Fibroblast of gingiva (primary cell): ENCODE measurements at regions not wholly inside any gene's neighbourhood (a gene's known extent, or its start where the extent isn't known, plus 50 kb on each side); places are given as distances from the start of the nearest gene placed in this dataset.
"Not testable (repeated sequence)": the region's sequence is repeated elsewhere in the genome, so short reads cannot be mapped to it uniquely, and the experiment has no call there.

Source experiments
- DNase-seq: peaks from one replicate; pipeline ENCODE4 v3.0.0-alpha.2; 2011; ENCODE audit warnings: low read depth

DNA sequence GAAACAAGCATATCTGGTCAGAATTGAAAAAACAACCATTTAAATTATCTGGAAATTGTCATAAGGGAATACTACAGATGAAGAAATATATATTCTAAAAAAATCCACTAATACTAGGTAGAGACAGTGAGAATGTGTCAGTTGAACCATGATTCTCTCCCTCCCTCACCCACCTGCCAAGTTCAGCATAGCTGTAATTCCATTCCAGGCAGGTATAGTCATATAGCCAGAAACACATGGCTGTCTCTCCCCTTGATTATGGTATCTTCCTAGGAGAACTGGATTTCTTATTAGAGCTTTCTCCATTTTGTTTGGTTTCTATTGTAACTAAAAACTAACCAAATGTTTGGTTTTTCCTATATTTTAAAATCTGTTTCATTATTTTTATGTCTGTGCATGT, 509.2 kb downstream of the CDH10 start:
- DNase-seq = no peak

DNA sequence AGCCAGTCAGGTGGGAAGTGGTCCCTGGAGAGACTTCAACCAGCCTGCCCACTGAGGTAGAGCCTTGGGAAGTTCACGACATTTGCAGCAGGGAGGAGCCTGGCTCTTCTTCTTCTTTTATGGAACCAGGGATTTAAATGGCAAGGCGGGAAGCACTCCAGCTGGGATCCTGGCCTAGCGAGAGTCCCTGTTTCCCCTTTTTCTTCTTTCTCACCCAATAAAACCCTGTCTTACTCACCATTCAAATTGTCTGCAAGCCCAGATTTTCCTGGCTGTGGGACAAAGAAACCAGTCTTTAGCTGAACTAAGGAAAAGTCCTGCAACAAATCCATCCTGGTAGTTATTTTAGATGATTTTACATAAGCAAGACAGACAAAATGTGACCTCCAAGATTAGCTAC, 503.7 kb downstream of the CDH10 start:
- no peak for DNase-seq

DNA sequence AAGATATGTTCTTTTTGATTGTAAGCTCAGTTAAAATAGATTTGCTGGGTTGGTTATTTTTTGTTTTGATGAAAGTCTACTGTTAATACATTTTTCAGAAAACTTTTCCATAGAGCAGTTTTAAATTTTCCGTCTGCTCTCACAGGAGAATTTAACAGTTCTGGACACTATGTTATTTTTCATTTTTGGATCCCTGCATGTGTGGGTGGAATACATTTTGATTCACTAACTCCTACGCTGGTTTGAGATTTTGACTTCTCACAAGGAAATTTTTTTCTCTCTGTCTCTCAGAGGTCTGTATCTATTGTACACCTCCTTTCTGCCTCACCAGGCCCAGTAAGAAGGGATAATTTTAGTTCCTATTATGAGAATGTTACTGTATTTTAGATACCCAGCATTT, 502.4 kb downstream of the CDH10 start:
- DNase-seq = no peak

DNA sequence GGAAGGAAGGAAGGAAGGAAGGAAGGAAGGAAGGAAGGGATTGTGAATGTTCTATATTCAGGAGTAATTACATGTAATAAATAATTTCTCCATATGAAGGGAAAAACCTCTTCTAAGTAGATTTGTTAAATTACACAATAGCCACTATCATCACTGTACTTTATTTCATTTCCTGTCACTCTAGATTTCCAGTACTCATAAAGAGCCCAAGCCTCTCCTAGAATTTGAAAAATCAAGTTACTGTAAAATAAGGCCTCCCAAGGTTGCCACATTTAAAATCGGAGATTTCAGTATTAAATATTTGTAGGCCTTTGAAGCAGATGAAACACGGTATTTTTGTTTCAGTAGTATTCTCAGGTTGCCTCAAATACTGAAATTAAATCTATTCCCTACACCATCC, 499.0 kb downstream of the CDH10 start:
- no peak for DNase-seq

DNA sequence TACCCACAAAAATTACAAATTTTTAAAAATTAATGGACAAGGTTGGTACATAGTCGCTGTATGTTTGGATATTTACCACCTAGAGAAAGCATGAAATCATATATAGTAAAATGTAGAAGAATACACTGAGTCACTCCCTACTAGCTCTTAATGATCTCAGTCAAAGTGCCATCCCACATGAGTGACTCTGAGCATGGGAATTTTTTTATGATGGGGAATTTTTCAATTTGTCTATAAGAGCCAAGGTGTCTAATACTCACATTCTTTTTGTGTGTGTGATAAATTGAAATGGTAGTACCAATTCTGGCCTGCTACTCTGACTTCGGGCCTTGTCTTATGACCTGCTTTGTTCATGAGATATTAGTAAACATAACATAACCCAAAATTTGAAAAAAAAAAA, 483.2 kb downstream of the CDH10 start:
- no peak for DNase-seq

DNA sequence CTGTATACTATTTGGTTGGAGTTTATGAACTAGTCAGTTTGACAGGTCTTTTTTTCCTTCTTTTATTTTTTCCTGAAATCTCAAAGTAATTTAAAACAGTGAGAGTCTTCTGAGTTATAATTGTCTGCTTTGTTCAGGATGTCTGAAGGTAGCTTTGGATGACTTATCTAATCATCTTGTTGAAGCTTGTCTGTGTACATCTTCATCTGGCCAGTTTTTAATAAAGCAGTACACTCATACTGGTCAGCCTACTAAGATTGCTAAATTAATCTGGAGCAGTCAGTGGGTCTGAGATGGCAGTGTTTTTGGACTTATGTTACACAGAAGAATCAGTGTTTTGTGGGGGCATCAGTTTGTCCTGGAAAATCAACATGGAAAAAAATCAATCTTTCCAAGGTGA, 482.4 kb downstream of the CDH10 start:
- no peak for DNase-seq

DNA sequence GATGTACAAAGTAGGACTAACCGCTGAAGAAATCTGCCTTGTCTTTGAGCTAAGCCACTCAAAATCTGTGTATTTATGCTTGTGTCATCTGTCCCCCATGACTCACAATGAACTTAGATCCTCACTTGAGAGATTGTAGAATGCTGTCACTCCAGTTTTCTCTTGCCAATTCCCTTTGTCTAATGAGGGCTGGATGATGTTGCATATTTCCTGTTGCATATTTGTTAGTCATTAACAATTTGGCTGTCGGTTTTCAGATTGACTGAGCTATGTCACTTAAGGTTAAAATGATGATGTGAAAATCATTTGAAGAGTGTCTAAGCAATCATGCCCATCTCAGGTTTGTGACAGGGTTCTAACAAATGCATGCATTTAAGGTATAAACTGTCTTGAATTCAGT, 481.7 kb downstream of the CDH10 start:
- DNase-seq = no peak

DNA sequence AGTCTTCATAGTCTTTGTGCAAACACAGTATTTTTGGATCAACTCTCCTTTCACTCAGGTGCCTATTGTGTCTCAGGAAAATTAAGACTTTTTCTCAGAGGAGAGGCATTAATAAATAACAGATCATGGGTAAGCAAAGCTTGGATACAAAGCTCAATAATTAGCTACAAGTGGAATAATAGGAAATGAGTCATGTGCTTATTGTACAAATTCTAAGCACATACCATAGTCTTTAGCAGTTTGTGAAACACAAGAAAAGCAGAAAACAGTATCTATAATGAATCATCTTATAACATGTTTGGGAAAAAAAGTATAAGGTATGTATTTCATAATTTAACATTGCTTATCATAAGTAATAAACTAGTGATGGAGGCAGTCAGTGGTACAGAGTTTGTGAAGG, 477.0 kb downstream of the CDH10 start:
- no peak for DNase-seq

DNA sequence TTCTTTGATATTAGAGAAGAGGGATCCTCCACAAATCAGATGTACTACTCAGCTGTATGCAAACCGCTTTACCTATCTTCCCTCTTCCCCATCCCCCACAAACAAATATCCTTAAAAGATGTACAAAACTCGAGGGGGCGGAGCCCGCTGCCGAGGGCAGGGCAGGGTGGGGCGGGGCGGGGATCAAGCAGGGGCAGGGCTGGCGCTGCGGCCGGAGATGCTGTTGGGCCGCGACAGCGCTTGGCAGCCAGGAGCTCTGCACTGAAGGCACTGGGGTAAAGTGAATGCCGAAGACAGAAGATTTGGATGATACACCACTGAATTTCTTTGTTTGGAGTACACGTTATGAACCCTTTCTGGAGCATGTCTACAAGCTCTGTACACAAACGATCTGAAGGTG, 474.8 kb downstream of the CDH10 start:
- no peak for DNase-seq

DNA sequence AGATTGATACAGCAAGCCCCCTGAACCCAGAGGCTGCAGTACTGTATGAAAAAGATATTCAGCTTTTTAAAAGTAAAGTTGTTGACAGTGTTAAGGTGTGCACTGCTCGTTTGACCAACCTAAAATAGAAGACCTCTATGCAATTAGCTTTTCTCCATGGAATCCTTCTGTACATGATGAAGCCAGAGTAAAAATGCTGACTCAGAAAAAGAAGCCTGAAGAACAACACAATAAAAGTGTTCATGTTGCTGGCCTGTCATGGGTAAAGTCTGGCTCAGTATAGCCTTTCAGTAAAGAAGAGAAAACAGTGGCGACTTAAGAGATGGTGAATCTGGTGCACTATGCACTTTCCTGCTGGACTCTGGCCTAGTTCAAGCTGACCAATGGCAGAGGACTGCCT, 473.8 kb downstream of the CDH10 start:
- DNase-seq = not testable (repeated sequence)

DNA sequence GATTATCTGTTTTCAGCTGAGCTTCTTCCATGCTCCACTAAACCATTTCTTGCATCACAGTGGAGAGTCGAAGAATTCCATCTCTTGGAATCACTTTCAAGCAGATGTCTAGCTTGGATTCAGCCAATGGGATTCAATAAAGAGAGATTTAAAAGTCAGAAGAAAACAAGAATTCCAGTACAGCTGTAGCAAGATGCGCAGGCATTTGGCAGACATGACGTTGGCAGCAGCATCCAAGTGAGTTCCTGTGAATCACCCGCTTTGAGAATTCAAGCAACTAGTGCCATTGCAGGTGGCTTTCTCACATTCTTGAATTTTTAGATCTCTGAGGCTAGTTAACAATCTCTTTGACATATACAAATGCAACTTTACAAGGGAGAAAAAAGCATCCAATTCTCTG, 467.0 kb downstream of the CDH10 start:
- no peak for DNase-seq

DNA sequence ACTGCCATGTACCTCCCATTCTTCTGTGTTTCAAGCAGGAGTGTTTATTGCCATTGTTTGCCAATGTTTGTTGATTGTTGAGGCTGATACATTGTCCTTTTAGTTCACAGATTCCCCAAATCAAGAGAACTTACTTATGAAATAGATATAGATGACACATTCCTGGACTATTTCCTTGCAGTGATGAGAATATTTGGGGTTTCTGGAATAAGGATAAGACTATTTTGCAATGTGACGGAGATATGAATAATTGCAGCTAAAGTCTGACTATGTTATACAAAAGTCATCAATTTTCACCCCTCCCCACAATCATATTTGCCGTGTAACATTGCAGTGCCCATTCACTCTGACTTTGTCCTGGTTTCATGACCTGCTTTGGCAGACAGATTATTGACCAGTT, 460.8 kb downstream of the CDH10 start:
- DNase-seq = no peak

DNA sequence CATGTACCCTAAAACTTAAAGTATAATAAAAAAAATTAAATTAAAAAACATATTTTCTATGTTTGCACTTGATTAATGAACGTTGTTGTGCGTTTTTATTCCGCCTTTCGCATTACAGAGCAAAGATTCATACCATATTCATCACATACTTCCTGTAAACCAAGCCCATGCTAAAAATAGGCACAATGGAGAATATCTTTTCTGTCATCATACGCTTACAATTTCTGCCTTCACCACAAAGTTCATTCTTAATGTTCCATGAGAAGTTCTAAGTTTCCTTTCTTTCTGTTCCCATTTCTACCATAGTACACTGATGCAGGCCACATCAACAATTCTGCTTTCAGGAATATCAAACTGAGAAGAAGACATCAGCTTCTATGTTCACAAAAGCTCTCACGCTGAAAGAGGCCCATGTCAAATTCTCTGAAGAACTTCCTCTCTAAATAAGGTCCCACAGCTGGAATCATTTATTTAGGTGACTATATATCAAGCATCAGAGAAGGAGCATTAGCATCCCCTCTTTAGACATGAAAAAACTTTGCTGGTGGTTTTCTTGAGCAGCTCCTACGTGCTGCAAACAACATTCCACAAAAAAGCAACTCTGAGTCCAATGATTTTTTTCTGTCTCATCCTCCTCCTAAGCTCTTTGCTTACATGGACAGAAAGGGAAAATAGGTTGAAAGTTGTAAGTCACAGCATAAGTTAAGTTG, 456.4 kb downstream of the CDH10 start:
- DNase-seq = no peak

DNA sequence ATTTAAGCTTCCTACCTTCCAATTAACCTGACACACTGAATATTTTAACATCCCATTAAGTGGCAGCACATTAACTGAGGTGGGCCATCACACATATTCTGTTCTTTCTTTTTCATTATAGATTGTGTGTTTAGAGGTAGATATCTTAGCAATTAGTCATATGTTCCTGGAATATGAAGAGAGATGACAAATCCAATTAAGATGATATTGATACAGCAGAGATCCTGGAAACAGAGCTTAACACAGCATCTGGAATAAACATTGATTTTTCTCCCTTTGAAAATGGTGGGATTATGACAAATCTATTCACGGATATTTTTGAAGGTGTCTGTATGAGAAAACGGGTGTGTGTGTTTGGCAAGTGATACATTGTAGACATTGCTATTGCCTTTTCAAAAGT, 448.0 kb downstream of the CDH10 start:
- DNase-seq = no peak

DNA sequence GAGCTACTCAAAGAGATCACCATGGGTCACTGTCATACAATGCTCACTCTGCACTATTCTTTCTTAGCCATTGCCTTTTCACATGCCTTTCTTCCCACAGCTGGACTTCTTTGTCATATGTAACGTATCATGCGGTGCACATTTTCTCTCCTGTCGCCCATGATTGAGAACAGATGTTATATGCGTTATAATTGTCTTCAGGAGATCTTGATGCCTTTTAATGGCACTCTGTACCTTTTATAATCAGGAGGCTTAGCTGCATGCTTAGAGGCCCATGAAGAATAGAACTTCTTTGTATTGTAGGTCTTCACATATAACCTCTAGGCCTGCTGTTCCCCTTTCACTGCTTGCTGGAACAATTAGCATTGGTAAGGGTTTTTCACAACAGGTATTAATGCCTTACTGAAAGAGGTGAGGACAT, 436.1 kb downstream of the CDH10 start:
- no peak for DNase-seq

DNA sequence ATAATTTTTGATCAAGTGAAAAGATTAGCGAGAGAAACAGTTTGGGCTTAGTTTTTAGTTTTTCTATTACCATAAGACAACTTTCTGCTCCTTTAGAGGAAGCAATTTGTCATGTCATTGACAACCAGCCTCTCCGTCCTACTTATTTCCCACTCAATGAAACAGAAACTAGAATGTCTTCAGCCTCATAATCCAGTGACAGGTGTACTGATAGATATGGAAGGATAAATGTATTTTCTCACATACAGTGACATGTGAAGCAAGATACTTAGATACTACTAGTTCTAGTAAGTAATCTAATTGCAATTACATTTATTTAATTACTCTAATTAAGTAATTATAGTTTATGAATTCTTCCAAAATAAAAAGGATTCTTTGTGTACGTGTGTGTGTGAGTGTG, 429.7 kb downstream of the CDH10 start:
- no peak for DNase-seq

DNA sequence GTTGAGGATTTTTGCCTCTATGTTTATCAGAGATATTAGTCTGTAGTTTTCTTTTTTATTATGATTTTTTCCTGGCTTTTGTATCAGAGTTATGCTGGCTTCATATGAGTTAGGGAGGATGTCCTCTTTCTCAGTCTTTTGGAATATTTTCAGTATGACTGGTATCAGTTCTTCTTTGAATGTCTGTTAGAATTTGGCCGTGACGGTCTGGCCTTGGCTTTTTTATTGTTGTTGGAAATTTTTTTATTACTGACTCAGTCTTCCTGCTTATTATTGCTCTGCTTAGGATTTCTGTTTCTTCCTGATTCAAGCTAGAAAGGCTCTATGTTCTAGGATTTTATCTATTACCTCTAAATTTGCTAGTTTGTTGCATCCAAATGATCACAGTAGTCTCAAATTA, 421.9 kb downstream of the CDH10 start:
- DNase-seq = no peak

DNA sequence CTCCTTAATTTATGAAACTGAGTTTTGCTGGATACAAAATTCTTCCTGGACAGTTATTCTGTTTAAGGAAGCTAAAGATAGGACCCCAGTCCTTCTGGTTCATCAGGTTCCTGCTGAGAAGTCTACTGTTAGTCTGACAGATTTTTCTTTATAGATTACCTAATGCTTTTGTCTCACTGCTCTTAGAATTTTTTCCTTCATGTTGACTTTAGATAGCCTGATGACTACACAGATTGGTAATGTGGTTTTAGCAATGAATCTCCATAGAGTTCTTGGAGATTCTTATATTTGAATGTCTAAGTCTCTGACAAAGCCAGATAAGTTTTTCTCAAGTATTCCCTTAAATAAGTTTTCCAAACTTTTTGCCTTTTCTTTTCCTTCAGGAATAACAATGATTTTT, 419.7 kb downstream of the CDH10 start:
- DNase-seq = no peak

DNA sequence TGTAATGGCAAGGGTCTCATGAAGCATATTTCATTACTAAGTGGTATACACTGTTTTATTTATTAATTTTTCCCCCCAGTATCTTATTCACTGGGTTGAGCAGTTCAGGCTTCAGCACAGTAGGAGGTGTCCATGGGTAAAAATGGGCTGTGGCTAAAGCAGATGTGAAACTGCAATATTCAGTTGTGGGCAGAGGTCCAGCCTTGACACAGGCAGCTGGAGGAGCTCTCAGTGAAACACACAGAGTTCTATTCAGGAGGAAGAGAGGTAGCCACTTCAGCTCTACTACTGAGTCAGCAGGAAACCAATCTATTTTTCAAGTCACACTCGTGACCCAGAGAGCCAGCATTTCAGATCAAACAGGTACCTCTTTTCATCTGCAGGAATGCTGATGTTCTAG, 418.3 kb downstream of the CDH10 start:
- DNase-seq = no peak

DNA sequence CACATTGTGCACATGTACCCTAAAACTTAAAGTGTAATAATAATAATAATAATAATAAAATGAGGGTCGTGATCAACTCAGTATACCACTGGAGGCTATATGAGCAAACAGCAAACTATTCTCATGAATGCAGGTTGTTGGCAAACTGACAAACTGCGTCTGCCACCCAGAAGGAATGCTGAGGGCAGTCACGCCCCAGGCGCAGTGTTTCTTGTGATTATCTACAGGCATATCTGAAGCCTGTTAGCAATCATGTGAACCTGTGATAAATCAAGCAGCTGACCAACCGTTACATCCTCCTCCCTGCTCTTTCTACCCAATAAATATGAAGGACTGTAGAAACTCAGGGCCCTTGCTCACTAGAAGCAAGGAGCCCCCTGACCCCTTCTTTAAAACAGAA, 416.9 kb downstream of the CDH10 start:
- not testable (repeated sequence) for DNase-seq

DNA sequence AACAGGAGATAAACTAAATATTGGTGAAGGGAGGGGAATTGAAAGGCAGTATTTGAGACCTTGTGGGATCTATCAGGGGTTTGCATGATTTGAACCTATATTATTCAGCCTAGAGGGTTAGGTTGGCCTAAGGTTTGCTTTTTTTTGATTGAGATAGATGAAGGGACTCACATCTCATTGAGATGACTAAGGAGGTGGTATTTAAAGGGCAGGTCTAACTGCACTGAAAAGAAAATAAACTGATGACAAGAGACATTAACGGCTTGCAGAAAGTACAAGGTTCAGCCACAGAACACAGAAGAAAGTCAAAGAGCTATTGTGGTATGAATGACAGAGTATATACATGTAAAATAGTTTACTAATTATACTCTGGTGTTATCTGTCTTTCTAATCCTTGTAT, 412.7 kb downstream of the CDH10 start:
- no peak for DNase-seq

DNA sequence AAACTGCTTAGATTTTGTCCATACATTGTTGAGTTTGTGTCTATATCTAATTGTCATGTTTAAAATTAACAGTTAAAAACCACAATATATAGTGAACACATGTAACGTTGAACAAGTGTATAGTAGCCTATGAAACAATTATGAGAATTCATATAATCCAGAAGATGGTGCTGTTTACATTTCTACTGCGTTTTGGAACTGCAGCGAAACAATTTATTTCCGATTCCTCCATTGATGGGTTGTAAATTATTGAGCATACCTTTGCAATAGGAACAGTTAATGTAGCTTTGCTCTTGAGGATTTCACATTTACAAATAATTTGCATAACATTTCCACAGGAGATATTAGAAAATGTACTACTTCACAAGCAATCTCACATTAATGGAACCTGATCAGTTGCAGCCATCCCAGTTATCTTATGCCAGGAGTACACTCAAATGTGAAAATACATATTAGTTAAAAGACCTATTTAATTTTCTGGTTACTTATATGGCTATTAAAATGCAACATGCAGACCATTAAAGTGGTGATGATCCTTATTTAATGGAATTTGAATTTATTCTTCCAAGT, 411.8 kb downstream of the CDH10 start:
- DNase-seq = no peak

DNA sequence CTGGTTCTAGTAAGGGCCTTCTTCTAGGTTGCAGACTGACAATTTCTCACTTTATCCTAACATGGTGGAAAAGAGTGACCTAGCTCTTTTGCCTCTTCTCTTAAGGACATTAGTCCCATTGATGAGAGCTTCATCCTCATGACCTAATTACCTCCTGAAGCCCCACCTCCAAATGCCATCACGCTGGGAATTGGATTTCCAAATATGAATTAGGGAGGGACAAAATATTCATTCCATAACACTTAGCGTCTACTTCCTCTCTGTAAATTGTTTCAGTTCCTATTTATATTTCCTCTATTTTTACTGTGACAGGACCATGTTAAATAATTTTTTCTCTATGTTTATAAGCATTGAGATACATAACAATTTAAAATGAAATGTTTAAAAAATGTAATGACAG, 408.8 kb downstream of the CDH10 start:
- no peak for DNase-seq

DNA sequence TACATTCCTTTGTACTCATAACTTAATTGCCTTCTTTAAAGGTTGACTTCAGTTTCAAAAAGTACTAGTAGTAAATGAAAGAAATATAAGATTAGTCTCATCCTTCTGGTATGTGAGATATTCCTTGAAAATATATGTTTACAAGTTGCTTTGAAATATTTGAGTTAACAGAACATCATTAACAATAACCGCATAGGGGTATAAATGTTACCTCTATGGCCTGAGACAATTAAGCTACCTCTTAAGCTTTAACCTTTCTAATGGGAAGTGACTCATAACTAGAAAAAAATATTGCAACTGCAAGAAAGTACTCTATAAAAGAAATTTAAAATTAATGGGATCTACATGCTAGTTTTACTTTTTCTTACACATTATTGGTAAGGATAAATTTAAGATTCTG, 399.0 kb downstream of the CDH10 start:
- DNase-seq = no peak
